ENCODE measurements at regions not wholly inside any gene's neighbourhood (a gene's known extent, or its start where the extent isn't known, plus 50 kb on each side); places are given as distances from the start of the nearest gene placed in this dataset.
"Not testable (repeated sequence)": the region's sequence is repeated elsewhere in the genome, so short reads cannot be mapped to it uniquely, and the experiment has no call there.

DNA sequence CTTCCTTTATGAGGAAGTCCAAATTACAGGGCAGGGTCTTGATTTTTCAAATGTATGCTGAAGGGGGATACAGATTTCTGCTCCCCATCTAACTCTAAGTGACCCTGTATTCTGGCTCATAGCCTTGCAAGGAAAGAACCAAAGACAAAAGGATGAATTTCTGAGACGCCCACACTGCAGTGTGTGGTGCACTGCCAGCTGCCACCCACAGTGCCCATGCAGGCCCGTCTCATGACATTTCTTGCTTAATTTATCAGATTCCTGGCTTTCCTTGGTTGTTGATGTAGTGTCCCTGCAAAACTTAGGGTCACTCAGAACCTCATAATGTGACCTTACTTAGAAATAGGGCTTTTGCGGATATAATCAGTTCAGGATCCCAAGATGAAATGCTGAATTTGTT, 68.0 kb downstream of the CBLN4 start:
- no peak for DNase-seq

- DNase-seq = no peak
These were observed 69.1 kb downstream of the CBLN4 start for GRCh38 chr20:55936209-55936595.

DNA sequence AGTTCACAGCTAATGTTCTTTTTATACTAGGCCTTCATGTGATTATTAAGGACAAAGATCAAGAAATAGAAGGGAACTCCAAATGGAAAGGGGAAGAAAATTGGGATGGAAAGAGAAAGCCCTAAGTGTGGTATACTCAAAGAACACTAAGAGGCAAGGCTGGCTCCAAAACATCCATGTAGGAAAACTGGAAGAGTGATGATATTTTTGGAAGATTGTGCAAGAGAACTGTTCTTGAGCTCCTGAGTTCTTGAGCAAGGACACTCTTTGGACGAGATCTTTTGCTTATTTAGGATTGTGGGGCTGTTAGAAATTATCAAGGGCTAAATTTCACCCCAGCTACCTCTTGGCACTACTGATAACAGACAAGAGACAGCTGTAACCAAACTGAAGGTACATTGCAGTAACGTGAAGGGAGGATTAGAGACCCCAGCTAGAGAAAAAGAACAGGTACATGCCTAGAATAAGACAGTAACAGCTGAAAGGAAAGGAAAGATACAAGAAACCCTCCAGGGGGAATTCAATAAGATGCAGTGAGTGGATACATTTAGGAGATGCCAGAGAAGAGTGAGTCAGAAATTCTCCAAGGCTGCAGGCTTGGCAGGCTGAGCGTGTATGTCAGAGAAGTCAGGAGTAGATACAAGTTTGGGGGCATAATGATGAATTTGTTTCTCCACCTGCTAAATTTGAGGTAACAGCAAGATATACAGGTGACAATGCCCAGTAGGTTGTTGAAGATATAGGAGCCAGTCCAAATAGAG, 69.7 kb downstream of the CBLN4 start:
- no peak for DNase-seq

GRCh38 chr20:55934146-55934545, 71.2 kb downstream of the CBLN4 start:
- DNase-seq = no peak

- DNase-seq = not testable (repeated sequence)
These were observed 74.4 kb downstream of the CBLN4 start for GRCh38 chr20:55930876-55931275.

- DNase-seq = no peak
These were observed 77.1 kb downstream of the CBLN4 start for GRCh38 chr20:55928266-55928665.

GRCh38 chr20:55919956-55920355, 85.4 kb downstream of the CBLN4 start:
- no peak for DNase-seq

GRCh38 chr20:55919319-55919718, 86.0 kb downstream of the CBLN4 start:
- DNase-seq = no peak

DNA sequence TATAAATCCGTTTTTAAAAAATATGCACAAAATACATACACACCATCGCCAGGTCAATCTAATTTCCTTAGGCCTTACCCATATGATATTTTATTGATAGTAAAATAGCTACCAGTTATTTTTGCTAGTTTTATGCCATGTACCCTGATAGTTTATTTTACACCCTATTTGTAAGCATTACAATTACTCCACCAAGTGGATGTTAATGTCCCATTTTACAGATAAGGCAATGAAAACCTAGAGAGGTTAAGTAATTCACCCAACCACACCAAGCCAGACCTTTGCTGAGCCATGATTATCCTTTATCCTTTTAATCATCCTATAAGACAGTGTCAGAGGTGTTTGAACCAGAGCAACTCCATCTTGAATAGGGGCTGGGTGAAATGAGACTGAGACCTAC, 86.8 kb downstream of the CBLN4 start:
- DNase-seq = no peak

DNA sequence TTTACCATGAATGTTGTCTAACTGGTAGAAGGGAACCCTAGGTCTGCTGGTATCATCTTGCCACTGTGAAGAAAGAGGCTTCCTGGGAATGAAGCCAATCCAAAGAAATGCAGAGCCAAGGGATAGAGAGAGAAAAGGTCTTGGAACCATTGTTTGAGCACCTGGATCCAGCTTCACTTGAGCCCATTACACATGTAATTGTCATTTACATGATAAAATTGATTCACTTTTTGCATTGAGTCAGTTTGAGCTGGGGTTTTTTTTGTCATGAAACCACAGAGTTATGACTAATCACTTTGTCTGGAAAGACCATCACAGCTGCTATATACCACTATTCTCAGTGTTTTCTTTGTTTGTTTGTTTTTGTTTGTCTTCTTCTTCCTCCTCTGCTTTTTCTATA, 112.3 kb downstream of the CBLN4 start:
- no peak for DNase-seq

DNA sequence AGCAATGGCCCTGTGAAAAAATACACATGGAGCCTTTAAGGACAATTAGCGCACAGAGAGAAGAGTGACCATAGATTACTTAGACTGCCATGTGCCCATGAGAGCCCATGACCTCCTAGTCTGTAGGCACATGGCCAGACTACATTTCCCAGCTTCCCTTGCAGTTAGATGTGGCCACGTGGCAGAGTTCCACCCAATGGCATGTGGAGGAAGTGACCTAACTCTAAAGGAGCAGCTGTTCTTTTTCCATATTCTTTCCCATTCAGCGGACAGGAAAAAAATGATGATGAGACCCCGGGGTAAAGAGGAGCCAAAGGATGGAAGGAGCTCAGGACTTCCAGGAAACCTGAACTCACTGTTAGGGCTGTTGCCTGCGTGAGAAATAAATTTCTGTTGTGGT, 116.6 kb downstream of the CBLN4 start:
- no peak for DNase-seq

DNA sequence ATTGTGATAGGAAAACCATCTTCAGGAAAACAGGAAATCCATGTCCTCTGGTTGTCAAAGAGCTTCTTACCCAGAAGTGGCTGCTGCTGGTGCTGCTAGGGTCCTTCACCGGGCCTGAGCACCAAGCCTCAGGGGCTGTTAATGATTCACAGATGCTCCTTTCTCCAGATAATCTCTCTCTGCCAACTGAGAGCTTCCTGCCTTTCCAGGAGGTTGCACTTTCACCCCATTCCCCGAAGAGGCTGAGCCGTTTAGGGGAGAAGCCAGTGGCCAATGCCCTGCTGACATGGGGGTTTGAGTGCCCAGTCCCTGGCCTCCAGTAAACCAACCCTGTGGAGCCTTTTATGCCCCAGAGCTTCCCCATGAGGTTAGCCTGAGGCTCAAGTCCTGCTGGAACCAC, 122.4 kb downstream of the CBLN4 start:
- no peak for DNase-seq

DNA sequence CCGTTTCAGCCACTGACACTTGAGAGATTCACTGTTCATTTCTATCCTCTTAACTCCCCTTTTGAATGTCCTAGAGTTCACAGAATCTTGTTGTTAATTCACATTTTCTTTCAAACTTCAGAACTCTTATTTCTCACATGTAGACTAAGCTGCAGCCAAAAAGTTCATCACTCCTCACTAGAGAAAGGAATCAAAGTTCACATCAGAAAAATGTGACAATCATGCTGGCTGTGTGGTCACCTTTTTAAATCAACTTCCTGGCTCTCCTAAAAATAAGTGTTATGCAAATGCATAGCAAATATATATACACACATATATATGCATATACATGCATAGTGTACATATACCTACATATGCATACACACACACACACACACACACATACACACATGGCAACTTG, 123.0 kb downstream of the CBLN4 start:
- no peak for DNase-seq

DNA sequence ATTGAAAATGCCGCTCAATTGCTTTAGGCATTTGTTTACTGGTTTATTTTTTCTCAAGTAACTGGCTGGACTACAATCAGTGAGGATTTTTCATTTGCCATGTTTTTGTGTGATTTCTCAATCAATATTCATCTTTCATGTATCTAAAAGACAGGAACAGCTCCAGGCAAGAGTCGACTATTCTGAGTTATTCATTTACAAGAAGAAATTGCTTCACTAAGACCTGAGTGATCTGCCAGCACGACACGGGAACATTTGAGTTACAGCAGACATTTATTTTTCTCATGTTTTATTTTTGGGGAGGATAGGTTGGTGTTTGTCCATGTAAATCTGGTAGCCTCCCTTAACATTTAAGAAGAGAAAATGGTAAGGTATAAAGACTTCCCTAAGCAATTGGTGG, 124.1 kb downstream of the CBLN4 start:
- no peak for DNase-seq

DNA sequence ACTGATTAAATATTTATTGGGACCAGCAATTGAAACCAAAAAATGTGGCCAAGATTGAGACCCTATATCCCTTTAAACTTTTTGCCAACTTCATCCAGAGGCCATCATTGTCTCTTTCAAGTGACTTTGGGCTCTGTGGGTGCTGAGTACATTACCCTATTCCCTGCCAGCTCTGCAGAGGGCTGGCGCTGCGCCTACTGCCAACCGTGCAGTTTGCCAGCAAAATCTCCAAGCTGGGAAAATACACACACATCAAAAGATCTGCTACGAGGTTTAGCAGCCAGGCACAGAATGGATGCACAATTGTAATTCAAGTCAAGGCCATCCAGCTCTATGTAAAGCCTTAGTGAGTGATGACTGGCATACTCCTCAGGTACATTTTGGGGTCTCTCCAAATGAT, 125.0 kb downstream of the CBLN4 start:
- no peak for DNase-seq

GRCh38 chr20:55855052-55855451, 150.3 kb downstream of the CBLN4 start:
- DNase-seq = no peak

DNA sequence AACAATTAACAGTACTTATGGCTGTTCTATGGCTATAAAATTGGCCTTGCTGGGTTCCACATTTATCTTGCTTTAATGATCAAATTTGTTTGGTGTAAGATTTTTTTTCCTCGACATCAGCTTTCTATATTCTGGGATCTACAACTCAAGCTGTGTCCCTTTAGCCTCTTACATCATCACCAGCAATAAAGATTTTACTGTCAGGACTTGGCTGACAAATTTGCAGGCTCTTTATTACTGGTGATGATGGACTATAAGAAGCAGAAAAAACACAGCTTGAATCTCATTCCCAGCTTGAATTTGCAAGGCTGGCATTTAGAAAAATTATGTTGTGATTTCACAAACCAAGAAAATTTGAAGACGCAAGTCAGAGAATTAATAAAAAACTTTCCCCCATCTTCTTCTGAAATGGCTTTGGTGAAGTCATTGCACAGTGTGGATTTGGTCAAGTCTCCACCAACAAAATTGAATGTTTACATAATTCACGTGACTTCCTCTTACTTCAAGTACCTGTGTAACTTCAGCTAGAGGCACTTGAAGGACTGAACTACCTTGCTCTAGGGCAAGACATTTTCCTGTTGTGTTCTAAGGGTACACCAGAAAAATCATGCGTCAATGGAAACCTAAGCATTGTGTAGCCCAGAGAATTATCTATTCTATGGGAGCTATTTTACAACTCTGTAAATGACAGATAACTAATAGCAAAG, 175.0 kb downstream of the CBLN4 start:
- DNase-seq = no peak

GRCh38 chr20:55805138-55805537, 200.2 kb downstream of the CBLN4 start:
- DNase-seq = no peak

GRCh38 chr20:55800552-55801245, 204.6 kb downstream of the CBLN4 start:
- no peak for DNase-seq

DNA sequence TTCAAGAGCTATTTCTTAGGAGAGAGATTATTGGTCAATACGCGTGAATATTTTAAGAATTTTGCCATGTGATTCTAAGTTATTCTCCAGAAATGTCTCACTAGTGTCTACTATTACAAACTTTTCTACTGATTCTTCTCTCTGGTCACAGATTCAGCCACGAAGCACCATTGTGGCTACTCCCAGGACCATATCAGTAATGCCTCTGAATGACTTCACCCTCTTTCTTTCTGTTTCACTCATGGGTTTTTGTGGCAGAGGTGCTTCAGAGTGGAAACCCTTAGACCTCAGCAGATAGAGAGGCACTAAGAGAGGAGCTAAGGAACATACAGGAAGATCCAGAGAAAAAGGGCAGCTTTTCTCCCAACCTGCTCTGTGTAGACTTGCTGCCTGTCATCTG, 211.3 kb downstream of the CBLN4 start:
- DNase-seq = no peak

- no peak for DNase-seq
These were observed 213.3 kb downstream of the CBLN4 start for GRCh38 chr20:55792049-55792448.

DNA sequence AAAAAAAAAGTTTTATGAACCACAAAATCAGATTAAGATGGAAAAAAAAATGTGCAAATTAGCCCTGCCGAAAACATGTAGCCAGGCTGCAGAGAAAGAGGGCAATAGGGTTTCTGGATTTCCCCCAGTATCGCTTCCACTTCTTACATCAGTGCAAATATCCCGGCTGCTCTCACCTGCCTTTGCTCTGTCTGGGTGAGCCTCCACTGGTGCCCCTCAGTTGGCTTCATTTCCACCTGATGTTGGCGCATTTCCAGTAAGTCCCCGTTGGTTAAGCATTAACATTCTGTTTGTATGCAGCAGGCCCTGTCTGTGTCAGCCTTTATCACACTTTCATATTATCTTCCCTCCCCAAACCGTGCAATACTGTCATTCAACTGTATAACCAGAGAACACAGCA, 215.1 kb downstream of the CBLN4 start:
- DNase-seq = no peak

DNA sequence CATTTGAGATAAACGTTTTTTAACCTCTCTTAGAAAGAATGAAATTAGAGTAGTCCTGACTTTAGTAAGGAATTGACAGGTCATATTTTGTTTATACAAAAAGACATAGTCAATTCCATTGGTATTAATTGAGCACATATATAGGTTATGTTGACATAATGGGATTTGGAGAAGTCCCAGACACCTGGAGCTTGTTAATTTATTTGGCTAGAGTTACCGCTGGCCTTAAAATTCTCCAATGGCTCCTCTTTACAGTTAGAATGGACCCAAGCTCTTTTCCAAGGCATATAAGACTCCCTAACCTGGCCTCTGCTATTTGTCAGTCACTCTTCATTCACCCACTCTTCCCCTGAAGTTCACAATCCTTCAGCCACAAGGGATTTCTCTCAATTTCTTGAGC, 221.3 kb downstream of the CBLN4 start:
- DNase-seq = no peak

GRCh38 chr20:55783381-55783780, 221.9 kb downstream of the CBLN4 start:
- DNase-seq = no peak

Measured in NCI-H1105 (cell line).